MM.1S (cell line): ENCODE measurements at regions not wholly inside any gene's neighbourhood (a gene's known extent, or its start where the extent isn't known, plus 50 kb on each side); places are given as distances from the start of the nearest gene placed in this dataset.

Experiments used
- EZH2 ChIP-seq: fragments of 300-600 bp; sonication (generic); optimal IDR thresholded peaks from 2 replicates; pipeline ENCODE3; 2017; ENCODE audit warnings: low read depth, mild to moderate bottlenecking, antibody characterized with exemption, low read length, mixed read lengths
- EZH2phosphoT487 ChIP-seq: fragments of 300-600 bp; sonication (generic); IDR thresholded peaks from 2 replicates; pipeline ENCODE4 v1.6.1; 2018; ENCODE audit warnings: antibody characterized with exemption, low read length
- TF ChIP-seq, protein P1 (sequence below): fragments of 300-600 bp; sonication (generic); IDR thresholded peaks from 2 replicates; pipeline ENCODE4 v1.5.1; 2016; ENCODE audit warnings: antibody characterized with exemption, low read length, mixed read lengths

GRCh38 chr15:61661791-61662190 is 398.5 kb downstream of the VPS13C start:
- TF ChIP-seq, protein P1, sequence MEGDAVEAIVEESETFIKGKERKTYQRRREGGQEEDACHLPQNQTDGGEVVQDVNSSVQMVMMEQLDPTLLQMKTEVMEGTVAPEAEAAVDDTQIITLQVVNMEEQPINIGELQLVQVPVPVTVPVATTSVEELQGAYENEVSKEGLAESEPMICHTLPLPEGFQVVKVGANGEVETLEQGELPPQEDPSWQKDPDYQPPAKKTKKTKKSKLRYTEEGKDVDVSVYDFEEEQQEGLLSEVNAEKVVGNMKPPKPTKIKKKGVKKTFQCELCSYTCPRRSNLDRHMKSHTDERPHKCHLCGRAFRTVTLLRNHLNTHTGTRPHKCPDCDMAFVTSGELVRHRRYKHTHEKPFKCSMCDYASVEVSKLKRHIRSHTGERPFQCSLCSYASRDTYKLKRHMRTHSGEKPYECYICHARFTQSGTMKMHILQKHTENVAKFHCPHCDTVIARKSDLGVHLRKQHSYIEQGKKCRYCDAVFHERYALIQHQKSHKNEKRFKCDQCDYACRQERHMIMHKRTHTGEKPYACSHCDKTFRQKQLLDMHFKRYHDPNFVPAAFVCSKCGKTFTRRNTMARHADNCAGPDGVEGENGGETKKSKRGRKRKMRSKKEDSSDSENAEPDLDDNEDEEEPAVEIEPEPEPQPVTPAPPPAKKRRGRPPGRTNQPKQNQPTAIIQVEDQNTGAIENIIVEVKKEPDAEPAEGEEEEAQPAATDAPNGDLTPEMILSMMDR = no peak
- TF ChIP-seq EZH2phosphoT487 = no peak
- no peak for TF ChIP-seq EZH2
